Hematopoietic multipotent progenitor cell treated with erythropoietin and hydrocortisone succinate and interleukin-3 and kit ligand, for 6 days (in vitro differentiated cells): ENCODE measurements at regions not wholly inside any gene's neighbourhood (a gene's known extent, or its start where the extent isn't known, plus 50 kb on each side); places are given as distances from the start of the nearest gene placed in this dataset.
"Not testable (repeated sequence)": the region's sequence is repeated elsewhere in the genome, so short reads cannot be mapped to it uniquely, and the experiment has no call there.

Experiments
- DNase-seq: peaks from one replicate; pipeline ENCODE4 v3.0.0-alpha.2; 2015

DNA sequence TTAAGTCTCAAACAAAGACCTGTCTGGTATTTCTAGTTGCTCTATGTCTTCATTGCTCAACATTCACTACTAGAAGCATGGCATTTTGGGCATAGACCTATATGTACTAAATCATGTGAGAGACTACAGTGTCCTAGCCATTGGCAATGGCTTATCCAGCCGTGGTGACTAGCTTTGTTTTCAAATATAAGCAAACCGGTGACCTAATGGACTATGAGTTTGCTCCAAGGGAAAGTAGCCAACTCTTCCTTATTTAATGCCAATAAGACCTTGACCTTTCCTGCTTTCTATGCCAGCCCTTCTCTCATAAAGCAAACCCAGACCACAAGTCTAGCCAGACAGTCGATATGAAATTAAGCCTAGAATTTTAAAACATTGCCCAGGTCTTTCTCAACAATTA is 113.7 kb upstream of the CREB1 start:
- peak; percentile 23 for DNase-seq

DNA sequence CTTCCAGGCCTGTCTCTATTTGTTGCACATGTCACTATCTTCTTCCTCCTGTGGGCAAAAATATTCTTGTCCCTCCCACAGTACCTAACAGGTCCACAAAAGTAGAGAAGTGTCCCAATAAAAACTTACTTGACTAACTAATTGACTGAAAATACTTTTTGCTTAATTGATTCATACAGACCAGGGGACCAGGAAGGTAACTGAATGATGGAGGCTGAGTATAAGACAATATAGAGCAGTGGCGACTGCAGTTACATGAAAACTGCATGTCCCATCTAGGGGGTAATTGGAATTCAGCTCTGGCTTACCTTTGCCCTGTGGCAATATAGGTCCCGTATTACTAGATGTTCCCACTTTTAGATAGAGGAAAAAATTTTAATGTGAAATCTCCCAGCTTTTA is 112.9 kb upstream of the CREB1 start:
- DNase-seq = peak; percentile 60

DNA sequence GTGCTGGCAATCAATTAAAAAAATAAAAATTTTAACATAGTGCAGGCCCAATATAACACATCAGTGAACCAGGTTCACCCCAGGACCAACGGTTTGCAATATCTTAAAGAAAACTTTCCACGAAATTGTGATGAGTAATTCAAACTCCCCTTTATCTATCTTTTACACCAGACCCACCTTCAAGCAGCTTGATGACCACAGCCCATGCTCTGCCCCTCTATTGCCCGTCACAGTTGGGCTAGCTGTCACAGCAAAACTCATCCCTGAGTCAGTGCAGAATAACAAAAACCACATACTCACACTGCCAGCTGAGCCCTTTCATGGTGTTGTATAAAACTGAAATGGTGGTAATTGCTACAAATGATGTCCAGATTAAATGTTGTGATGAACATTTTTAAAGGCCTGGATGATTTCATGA is 112.5 kb upstream of the CREB1 start:
- peak; percentile 97 for DNase-seq

DNA sequence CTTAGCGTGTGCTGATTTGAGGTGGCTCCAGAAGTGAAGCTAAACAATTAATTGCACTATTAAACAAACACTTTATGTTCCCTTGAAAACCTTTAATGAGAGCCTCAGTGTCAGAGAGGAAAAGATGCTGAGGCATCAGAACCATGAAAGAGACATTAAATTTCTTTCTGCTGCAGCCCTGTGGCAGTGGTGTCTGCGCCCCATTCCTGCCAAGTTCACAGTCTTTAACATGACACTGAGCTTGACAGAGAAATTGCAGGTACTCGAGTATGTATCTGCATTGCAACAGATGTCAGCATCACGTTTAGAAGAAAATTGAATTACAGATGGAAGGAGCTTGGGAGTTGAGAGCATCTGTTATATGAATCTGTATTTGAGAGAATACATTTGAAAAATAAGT is 111.3 kb upstream of the CREB1 start:
- no peak for DNase-seq

DNA sequence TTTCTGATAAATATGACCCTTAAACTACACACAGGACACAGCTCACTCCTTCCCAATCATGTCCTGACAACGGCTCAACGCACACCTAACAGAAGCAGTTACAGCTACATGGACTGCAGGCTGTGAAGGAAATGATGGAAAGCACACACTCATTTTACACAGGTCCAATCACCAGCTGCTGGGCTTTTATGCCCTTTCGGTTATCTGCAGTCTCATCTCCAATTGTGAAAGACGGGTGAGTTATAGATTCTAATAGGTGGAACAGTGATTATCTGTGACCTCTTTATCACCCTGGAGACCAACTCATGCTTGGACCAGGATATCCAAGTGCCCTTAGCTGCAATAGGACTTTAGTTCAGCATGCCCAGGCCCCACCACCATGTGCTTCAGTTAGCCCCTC is 110.4 kb upstream of the CREB1 start:
- peak; percentile 21 for DNase-seq

DNA sequence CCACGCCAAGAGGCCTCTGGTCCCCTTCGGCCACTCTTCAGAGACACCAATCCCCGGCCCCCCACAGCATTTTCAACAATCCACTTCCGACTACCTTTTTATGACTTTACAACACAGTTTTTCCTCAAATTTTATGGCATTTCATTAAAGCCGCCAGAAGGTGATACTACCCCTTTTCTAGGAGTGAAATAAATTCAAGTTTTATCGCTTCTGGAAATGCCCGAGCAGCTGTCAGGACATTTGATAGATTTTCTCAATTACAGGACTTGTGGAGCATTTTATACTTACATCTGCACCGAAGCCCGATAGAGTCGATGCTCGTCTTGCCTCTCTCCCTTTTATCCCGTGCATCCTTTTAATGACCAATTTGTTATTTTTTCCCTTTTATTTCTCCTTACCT is 108.1 kb upstream of the CREB1 start:
- no peak for DNase-seq

DNA sequence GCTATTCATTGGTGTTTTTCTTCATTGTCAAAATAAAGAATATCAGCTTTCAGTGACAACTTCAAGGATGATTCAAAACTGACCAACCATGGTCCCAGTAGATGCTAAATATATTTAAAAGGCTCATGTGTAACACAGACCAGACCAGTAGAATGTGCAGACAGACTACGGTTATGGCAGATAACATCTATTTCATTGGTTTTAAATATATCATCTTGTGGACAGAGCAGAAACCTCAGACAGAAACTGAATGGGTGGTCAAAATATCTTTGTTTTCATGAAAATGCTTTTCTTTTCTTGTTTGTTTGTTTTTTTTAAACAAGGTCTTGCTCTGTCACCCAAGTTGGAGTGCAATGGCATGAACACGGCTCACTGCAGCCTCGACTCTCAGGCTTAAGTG is 107.4 kb upstream of the CREB1 start:
- no peak for DNase-seq

DNA sequence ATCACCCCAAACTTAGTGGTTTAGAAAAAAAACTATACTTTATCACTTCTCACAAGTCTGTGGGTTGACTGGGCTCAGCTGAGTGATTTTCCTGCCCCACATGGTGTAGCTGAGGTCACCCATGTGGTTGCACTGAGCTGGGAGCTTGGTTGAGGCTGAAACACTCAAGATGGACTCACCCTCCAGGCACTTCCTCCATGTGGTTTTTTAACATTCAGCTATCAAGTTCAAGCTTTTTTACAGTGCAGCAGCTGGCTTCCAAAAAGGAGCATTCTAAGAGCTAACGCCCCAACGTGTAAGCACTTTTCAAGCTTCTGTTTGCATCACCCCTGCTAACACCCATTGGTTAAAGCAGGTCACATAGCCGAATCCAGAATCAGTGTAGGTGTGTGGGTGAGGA is 105.9 kb upstream of the CREB1 start:
- DNase-seq = peak; percentile 85

DNA sequence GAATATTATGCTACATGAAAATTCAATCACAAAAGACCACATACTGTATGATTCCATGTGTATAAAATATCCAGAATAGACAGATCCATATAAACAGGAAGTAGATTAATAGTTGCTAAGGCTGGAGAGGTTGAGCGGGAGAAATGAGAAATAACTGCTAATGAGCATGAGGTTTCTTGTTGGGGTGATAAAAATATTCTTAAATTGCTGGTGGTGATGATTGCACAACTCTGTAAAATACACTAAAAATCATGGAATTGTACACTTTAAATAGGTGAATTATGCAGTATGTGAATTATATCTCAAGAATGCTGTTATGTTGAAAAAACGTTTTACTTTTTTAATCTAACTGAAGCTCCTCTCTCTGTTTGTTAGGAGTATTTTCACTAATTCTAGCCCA is 101.8 kb upstream of the CREB1 start:
- DNase-seq = no peak

DNA sequence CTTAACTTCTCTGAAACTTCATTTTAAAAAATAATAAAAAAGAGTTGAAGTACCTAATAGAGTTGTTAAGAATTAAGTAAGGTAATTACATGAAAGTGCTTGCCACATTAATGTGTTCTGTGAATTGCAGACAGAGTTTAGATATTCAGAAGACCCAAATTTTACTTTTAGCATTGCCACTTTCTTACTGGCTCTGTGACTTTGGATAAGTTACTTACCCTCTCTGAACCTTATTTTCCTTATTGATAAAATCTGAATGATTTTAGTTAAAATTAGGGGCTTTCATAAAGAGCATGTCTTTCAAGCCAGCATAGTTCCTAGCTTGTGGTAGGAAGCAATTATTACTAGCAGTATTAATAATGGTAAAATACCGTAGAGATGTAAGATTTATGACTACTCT is 101.2 kb upstream of the CREB1 start:
- no peak for DNase-seq

DNA sequence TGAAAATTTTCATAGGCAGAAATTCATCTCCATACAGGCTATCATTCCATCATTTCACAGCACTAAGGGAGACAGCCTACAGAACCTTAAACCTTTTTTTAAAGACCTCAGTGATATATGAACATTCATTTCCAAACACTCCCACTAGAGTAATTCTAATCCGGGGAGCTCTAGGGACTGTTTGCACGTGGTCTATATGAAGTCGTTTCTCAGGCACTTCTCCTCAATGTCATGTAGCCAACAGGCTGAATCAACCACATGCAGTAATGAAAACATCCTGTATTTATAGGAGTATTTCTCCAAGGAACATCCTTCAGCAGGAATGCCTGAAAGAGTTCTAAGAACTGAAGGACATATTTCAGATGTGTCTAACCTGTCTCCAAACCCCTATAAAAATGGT is 97.3 kb upstream of the CREB1 start:
- no peak for DNase-seq

DNA sequence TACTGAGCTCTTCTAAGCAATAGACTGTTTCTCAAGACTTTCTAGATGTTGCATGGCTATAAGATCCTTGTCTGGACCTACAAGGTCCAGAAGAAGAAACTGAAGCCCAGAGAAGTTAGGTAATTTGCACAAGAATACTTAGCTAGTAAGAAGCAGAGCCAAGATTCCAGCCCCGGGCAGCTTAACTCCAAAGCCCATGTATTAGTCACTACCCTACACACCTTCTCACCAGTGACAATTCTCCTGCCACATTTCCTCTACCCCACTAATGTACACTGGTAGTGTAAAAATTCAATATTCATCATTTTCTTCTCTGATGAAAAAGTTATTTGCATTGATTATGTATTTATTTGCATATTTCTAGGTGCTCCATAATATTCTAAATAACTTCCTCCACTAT is 95.5 kb upstream of the CREB1 start:
- DNase-seq = no peak

DNA sequence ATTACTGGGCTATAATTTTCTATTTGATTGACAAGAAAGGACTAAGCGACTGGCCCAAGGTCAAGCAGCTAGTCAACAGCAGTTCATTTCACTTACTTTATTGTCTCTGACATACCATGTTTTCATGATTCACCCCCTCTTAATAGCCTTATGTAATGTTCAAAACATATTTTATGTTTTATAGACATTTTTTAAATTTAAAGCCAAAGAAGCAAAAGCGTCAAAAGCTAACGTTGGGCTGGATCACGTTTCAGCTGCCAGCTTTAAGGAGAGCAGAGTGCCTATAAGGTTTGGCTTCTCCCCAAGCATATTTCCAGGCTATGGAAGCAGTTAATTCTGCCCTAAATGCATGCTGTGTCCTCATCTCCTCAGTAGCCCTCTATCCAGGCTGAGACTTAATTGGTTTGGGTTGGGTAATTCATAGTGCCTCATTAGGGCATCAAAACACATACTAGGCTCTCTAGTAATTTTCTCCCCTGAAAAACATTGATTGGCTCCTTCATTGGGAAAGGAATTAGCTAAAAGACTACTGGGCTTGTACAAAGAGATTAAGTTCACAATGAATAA is 94.8 kb upstream of the CREB1 start:
- no peak for DNase-seq

DNA sequence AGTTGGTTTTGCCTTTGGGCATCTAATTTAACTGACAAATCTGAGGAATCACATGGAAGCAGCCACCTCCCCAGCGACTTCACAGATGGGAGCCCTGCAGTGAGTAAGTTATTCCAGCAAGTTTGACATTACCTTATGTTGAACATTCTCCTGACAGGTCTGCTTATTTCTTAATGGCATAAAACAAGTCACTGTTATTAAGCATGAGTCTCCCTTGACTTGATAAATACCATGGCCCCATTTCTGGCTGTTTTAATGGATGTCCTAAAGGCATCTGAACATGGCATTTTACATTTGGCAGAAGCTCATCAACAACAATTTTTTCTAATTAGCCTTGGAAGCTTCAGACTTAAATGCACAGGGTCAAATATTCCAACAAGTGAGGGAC is 92.6 kb upstream of the CREB1 start:
- DNase-seq = no peak

DNA sequence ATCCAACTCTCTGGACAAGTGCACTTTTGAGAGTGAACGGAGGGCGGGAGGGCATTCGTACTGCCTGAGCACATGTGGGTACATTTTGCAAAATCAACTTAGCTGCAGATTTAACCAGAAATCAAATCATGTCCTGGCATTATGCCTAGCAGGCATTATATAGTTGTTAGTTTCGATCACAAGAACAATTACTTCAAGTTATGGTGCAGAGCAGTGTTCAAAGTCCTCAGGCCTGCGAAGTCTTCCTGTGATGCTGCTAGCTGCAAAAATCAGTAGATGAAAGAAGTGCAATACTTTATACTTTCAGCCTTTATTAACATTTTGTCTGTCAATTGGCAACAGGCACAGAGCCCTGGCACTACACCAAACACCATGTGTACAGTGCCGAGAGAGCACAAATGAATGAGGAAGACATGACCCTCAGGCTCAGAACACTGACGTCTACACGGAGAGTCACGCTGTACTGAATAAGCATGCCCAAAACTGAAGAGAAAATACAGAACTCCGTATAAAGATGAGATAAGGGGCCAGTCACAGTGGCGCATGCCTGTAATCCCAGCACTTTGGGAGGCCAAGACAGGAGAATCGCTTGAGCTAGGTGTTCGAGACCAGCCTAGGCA is 92.1 kb upstream of the CREB1 start:
- no peak for DNase-seq

DNA sequence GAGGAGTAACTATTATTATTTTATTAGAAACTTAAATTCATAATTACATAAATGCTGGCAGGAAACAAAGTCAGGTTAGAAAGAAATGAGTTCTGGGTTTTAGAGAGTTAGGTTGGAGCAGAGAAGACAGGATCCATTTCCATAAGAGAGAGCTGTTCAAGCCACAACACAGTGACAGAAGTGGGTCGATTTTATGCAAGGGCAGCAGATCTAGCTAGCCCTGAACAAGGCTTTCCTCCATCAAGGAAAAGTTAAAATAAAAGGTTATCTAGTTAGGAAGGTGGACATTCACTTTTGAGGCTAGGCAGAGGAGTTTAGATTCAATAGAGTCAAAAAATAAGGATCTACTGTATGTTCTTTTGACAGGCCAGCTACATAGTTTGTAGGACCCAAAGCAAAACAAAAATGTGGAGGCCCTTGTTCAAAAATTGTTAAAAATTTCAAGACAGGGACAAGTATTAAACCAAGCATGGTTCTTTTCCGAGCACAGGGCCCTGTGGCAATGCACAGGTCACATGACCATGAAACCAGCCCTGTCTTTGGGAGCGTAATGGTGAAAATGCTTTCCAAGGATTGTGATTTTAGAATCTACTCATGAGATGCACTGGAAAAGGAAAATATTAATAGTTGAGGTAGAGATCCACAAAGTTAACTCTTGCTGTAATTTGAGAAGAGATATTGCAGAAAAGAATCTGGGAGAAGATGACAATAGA is 91.2 kb upstream of the CREB1 start:
- no peak for DNase-seq

DNA sequence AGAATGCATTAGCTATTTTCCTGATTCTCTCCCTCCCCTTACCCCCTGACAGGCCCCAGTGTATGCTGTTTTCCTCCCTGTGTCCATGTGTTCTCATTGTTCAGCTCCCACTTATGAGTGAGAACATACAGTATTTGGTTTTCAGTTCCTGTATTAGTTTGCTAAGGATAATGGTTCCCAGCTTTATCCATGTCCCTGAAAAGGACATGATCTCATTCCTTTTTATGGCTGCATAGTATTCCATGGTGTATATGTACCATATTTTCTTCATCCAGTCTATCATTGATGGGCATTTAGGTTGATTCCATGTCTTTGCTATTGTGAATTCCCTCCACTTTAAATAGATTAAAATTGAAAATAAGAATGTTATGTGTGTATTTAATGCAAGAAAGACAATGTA is 89.9 kb upstream of the CREB1 start:
- not testable (repeated sequence) for DNase-seq

DNA sequence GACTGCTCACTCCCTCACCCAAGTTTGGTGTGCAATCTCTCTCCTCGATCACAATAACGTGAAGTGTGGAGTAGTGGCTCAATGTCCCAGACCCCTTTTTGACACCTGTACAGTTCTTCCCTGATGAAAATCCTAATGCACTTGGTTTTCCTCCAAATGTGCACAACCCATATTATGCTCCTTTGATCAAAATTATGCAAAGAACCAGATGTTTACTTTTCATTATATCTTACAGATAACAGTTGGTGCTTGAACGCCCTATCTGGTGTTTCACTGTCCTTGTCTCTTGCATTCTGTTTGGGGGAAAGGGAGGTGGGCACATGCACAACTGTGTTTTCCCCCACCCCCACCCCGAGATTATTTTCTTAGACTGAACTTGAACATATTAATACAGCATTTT is 85.0 kb upstream of the CREB1 start:
- DNase-seq = peak; percentile 27

DNA sequence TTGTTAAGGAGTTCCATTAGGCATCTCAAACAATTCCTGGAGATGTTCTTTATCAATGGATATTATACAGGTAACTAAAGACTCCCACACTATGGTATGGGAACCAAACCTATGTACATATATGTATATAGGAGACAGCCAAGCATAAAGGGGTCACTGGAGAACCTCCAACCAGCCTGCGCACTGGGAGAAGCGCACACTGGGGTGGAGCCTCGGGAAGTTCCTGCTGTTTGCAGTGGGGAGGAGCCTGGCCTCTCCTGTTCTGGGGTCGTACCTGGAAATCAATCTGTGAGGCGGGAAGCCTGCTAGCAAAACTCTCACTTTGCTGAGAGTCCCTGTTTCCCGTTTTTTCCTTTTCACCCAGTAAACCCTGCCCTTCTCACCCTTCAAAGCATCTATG is 83.1 kb upstream of the CREB1 start:
- no peak for DNase-seq

DNA sequence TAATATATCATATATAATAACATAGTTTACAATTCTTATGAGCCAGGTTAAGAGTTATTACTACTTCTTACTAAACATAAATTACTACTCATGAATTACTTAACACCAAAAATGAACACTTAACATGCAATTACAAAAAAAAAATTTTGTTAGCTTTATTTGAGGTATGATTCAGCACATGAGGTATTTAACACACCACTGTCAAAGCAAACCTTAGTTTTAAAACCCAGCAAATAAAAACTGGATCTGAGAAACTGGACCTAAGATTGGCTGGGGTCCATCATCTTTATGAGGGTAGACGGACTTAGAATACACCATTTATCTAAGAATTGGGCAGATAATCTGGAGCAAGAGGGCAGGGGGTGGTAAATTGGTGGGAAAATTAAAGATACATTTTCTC is 81.8 kb upstream of the CREB1 start:
- no peak for DNase-seq

DNA sequence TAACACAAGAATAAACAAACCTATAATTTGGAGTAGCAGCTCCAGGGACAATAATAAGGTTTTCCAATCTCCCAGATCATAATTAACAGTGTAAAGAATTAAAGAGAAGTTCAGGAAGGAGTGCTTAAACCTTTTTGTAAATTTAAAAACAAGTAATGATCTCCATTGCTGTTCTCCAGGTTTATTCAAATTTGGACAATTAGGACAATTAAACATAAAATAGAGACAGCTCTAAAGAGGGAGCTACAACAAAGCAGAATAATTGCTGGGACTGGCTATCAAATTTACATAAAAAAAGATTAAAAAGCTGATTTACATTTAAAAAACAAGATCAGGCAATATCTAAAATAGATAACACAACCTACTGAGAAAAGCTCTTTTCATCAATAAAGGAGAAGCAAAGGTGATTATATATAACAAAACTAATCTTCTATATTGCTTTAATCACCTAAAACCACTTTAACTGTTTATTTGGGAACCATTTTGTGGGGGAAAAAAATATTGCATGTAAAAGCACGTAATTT is 80.1 kb upstream of the CREB1 start:
- DNase-seq = no peak

DNA sequence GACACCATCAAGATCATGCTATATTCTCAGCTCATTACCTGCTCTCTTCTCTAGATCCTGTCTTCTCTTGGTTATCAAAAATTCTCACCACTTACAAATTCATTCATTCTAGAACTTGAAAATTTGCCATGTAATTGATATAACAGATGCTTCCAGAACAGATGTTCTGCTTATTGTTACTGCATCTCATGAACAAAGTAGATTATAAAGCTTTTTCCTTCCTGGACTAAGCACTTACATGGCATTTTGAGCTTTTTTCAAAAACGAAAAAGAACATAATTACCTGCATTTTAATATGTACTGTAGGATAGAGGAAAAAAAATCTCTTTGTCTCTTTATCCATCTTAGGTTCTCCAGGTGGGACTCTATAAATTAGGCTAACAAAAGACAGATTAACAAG is 79.6 kb upstream of the CREB1 start:
- no peak for DNase-seq

DNA sequence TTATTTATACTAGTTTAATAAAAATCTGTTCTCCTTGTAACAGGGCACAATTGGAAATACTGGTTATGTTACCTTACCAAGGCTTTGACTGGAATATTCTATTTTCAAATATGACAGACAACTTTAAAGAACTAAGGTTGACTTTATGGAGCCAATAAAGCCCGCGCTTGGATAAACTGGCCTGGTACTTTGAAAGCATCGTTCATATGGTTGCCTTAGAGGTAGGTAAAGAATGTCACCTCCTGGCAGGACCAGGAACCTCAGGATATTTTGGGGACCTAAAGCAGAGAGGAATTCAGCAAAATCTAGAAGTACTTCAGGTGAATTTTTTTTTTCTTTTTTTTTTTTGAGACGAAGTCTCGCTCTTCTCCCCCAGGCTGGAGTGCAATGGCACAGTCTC is 71.2 kb upstream of the CREB1 start:
- no peak for DNase-seq

DNA sequence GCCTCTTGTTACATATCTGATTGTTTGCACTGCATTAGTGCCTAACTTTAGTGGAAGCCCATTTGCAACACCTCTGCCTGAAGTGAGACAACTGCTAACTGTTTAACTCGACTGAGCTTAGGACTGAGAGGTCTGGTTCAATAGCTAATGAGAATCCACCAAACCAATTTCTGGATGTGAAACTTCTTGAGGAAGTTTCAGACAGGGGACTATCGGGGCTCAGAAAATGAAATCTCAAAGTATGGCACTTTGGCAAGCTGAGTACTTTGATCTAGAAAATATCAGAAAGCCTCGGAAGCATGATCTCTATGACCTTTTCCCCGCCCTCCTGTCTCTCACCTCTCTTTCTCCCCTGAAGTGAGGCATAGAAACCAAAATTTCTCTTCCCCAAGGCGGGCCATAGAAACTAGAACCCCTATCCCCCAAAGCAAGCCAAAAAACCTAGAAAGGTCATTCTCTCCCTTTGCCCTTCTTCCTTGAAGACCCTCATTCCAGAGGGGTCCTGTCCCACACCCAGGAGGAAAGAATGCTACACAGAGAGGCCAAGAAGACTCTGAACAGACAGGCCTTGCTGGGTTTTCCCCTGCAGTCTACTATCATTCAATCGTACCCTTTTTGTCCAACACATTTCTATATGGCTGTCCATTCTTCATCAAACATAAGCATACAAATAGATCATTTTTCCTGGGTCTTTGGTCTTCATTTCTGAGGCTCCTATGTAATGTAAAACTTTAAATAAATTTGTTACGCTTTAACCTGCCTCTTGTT is 69.6 kb upstream of the CREB1 start:
- no peak for DNase-seq
